ENCODE measurements at regions not wholly inside any gene's neighbourhood (a gene's known extent, or its start where the extent isn't known, plus 50 kb on each side); places are given as distances from the start of the nearest gene placed in this dataset.
"Not testable (repeated sequence)": the region's sequence is repeated elsewhere in the genome, so short reads cannot be mapped to it uniquely, and the experiment has no call there.

DNA sequence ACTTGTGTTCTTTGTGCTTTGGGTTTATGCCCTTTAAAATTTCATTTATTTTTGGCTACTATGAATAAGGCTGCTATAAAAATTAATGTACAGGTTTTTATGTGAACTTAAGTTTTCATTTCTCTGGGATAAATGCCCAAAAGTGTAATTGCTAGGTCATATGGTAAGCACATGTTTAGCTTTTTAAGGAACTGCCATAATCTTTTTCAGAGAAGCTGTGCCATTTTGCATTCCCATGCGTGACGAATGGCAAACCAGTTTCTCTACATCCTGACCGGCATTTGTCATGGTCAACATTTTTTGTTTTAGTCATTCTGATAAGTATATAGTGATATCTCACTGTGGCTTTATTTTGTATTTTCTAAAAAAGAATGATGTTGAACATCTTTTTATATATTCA, 236.0 kb upstream of the SGK1 start:
- DNase-seq (ENCODE audit: low spot score) = no peak

GRCh38 chr6:134551245-134551960, 233.5 kb upstream of the SGK1 start:
- DNase-seq (ENCODE audit: low spot score) = peak; percentile 63

DNA sequence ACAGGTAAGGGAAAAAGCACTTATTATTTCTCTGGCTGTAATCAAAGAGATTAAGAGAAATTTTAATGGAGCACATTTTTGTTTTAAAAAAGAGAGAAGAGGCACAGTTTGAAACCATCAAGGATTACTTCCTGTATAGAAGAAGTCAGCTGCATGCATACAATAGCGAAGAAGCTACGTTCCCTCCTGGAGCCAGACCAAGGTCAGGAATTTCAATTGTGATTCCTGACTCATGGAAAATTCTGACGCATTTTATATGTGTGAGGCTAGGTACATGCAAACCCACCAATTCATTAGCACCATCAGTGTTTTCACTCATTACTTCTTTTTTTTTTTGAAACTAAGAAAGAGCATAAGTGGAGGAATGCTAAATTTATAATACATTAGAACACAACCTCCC, 232.7 kb upstream of the SGK1 start:
- no peak for DNase-seq (ENCODE audit: low spot score)

GRCh38 chr6:134549854-134550253, 231.9 kb upstream of the SGK1 start:
- no peak for DNase-seq (ENCODE audit: low spot score)

DNA sequence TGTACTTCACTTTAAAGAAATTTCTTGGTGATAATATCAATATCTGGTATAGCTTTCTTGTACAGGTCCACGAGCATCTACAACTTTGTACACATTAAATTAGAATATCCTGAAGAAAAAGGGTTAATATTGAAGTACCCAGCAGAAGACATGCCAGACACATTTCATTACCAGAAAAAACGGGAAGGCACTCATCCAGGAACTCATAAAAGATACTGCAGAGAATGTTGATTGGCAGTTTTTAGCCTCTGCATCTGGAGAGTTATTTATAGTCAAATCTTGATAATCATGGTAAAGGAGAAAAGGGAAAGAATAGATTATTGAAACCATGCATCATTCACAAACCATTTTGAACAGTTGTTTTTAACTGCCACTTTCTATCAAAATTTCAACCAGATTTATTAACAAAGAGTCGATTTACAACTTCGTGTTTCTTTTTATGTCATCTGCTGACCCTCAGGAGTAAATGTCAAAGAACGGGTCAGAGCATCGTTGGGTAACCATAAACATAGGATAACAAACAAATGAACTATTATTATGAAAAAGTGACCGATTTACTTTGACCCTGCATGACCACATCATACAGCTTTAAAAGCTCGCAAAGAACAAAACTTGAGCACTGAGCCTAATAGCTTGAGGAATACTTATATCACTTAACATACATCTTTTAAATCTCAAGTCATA, 229.2 kb upstream of the SGK1 start:
- no peak for DNase-seq (ENCODE audit: low spot score)

DNA sequence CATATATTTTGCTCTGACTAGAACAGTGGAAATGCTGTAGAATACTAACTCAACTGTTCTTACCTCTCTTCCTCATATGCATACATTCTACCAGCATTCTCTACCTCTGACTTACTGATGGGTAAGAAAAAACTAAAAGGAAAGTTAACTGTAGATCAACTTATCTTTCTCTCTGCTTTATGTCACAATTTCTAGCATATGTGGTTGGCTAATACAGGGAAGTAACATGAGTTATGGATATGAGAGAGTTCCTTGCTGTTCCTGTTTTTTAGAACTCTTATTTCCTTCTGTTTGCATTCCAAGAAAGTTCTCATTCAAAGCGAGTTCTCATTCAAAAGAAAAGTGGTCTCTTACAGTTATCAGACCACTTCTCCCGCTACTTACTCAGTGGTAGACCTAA, 226.8 kb upstream of the SGK1 start:
- no peak for DNase-seq (ENCODE audit: low spot score)

- DNase-seq (ENCODE audit: low spot score) = no peak
These were observed 225.2 kb upstream of the SGK1 start for GRCh38 chr6:134543128-134543527.

GRCh38 chr6:134541001-134541400, 223.1 kb upstream of the SGK1 start:
- no peak for DNase-seq (ENCODE audit: low spot score)

- no peak for DNase-seq (ENCODE audit: low spot score)
These were observed 222.0 kb upstream of the SGK1 start for GRCh38 chr6:134539865-134540323.

GRCh38 chr6:134537765-134538164, 219.9 kb upstream of the SGK1 start:
- DNase-seq (ENCODE audit: low spot score) = not testable (repeated sequence)

DNA sequence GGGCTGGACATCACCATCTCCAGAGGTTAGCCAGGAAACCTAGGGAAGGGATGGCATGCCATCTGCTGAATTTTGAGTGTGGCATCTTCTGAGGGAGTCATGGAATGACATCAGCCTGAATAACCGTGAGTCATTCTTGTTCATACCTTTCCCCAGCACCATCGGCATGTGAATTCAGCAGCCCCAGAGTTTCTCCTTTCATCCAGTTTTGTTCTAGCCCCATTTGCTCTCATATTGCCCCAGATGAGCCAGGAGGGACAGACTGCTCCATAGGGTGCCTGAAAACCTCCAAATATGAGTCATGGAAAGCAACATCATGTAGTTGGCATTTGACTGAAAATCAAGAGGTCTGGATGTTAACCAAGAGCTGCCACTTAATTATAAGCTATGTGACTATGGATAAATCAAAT, 219.2 kb upstream of the SGK1 start:
- DNase-seq (ENCODE audit: low spot score) = peak; percentile 68

DNA sequence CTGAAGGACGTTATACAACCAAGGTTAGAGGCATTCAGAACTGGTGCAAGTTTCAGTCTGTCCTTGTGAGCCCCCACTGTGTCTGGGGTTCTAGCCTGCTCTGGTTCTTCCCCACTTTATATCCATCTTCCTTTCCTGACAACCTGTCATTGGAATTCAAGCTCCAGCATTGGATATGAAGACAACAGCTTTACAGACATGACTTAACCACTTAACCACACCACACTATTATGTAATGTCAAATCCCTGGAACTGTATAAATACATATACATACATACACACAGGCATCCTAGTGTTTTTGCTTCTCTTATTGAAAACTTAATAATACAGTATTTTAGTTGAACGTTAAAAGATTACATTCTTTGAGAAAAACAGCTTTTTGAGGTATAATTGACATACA, 217.9 kb upstream of the SGK1 start:
- no peak for DNase-seq (ENCODE audit: low spot score)

GRCh38 chr6:134534708-134535149, 216.8 kb upstream of the SGK1 start:
- no peak for DNase-seq (ENCODE audit: low spot score)

GRCh38 chr6:134533991-134534390, 216.1 kb upstream of the SGK1 start:
- DNase-seq (ENCODE audit: low spot score) = no peak

DNA sequence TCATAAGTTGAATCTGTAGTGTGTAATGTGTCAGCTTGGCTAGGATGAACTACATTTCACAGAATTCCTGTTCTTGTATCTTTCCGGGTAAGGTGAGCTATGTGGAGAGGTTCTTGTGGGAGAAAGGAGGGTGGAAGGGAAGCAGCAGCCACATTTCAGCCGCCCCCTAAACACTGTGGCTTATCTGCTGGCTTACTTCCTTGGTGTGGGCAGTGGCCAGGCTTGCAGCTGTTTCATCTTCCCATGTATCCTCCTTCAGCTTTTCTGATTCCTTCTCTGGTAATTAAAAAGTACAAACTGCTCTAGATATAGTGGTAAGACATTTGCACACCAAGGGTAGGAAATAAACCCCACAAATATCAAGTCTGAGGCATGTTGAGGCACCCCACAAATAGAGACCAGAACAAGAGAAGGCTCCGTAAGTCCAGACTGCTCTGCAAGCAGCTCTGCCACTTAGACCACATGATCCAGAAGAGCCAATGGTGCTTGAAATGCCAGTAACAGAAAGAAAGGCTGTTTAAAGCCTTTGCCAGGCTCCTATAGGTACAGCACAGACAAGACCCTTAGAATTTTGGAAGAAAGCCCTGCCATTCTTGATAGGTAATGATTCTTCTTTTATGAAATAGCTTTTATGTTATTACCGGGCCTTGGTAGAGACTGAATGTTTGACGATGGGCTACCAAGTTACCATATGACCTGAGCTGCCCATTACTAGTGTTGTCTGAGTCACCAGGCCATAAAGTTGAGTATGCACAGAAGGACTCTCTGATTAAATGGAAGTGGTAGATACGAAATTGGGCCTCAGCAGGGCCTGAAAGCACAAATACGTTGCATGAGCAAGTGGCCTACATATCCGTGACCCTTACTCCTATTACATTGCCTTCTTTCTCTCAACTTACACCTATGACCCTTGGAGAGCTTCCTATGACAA, 215.0 kb upstream of the SGK1 start:
- no peak for DNase-seq (ENCODE audit: low spot score)

DNA sequence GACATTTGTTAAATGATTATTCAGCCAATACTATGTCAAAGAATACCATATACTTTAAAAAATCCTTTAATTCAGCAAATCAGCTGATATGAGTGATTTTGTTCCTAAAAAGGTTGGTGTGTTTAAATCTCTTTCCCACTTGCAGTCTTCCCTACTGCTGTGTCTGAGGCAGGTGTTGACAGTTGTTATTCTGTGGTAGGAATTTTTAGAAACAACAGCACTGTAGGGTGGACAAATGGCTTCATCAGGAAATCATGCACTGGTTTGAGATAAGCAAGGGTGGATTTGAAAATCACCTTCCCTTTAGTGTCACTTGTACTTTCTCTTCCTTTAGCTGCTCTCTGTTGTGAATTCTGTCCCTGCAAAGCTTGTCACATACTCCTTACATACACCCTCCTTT, 213.7 kb upstream of the SGK1 start:
- DNase-seq (ENCODE audit: low spot score) = no peak

GRCh38 chr6:134531188-134531551, 213.3 kb upstream of the SGK1 start:
- no peak for DNase-seq (ENCODE audit: low spot score)

GRCh38 chr6:134529921-134530320, 212.0 kb upstream of the SGK1 start:
- no peak for DNase-seq (ENCODE audit: low spot score)

- DNase-seq (ENCODE audit: low spot score) = no peak
These were observed 211.4 kb upstream of the SGK1 start for GRCh38 chr6:134529305-134529704.

GRCh38 chr6:134527108-134527787, 209.3 kb upstream of the SGK1 start:
- DNase-seq (ENCODE audit: low spot score) = no peak

DNA sequence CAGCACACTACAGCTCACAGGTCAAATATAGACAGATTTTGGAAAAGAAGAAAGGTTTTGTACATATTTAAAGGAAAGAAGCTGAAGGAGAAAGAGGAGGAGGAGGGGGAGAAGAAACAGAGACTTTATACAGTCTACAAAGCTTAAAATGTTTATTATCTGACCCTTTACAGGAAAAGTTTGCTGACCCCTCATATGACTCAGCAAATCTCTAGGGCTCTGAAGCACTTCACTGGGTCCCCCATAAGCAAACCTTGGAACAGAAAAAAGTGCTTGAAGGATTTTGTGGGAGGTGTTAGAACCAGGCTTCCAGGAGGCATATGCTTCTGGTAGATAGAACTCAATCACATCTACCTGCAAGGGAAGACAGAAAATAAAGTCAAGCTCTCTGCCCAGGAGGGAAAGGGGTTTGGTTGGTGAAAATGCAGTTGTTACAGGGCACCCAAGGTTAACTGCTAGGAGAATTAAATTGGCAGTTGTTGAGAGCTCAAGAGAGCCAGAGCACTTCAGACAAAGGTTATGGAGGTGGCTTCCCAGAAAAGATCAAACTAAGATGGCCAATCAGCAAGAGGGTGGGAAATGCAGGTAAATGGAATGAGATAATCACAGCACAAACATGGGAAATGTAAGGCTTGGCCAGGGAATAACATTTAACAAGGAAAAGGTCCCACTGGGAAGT, 207.4 kb upstream of the SGK1 start:
- no peak for DNase-seq (ENCODE audit: low spot score)

Data from AG08396 (cell line).